ENCODE measurements at regions not wholly inside any gene's neighbourhood (a gene's known extent, or its start where the extent isn't known, plus 50 kb on each side); places are given as distances from the start of the nearest gene placed in this dataset.

- peak overlapping the region; percentile 83 for H3K27ac ChIP-seq
- TF ChIP-seq ZFX (IDR thresholded peaks at IDR 0.05; ENCODE audit: borderline replicate concordance) = no peak
- no peak for TF ChIP-seq CTCF (IDR thresholded peaks at IDR 0.05)
These were observed 284.6 kb upstream of the GATB start for GRCh38 chr4:152045449-152045806.

- no peak for TF ChIP-seq CTCF (IDR thresholded peaks at IDR 0.05)
- no peak for TF ChIP-seq ZFX (IDR thresholded peaks at IDR 0.05; ENCODE audit: borderline replicate concordance)
- H3K27ac ChIP-seq = no peak overlapping the region
These were observed 283.7 kb upstream of the GATB start for GRCh38 chr4:152044331-152045036.

- H3K27ac ChIP-seq = no peak overlapping the region
- TF ChIP-seq CTCF (IDR thresholded peaks at IDR 0.05) (no peak), ZFX (IDR thresholded peaks at IDR 0.05; ENCODE audit: borderline replicate concordance) (no peak)
These were observed 280.5 kb upstream of the GATB start for GRCh38 chr4:152041295-152041694.

GRCh38 chr4:152039691-152040090, 278.9 kb upstream of the GATB start:
- H3K27ac ChIP-seq = no peak overlapping the region

GRCh38 chr4:152039023-152039481, 278.2 kb upstream of the GATB start:
- H3K27ac ChIP-seq = no peak overlapping the region
- TF ChIP-seq ZFX (IDR thresholded peaks at IDR 0.05; ENCODE audit: borderline replicate concordance) = no peak
- TF ChIP-seq CTCF (IDR thresholded peaks at IDR 0.05) = no peak

More at GRCh38 chr4:152039691-152040090, 278.9 kb upstream of the GATB start:
- TF ChIP-seq ZFX (IDR thresholded peaks at IDR 0.05; ENCODE audit: borderline replicate concordance) (no peak), CTCF (IDR thresholded peaks at IDR 0.05) (no peak)

- no peak overlapping the region for H3K27ac ChIP-seq
- TF ChIP-seq CTCF (IDR thresholded peaks at IDR 0.05) (no peak), ZFX (IDR thresholded peaks at IDR 0.05; ENCODE audit: borderline replicate concordance) (no peak)
These were observed 277.4 kb upstream of the GATB start for GRCh38 chr4:152038238-152038637.

GRCh38 chr4:152037435-152037834, 276.6 kb upstream of the GATB start:
- no peak for TF ChIP-seq ZFX (IDR thresholded peaks at IDR 0.05; ENCODE audit: borderline replicate concordance)
- TF ChIP-seq CTCF (IDR thresholded peaks at IDR 0.05) = no peak

More at GRCh38 chr4:152037435-152037834, 276.6 kb upstream of the GATB start:
- H3K27ac ChIP-seq = no peak overlapping the region

Data from 22Rv1 (cell line).